ENCODE measurements at regions not wholly inside any gene's neighbourhood (a gene's known extent, or its start where the extent isn't known, plus 50 kb on each side); places are given as distances from the start of the nearest gene placed in this dataset.
"Not testable (repeated sequence)": the region's sequence is repeated elsewhere in the genome, so short reads cannot be mapped to it uniquely, and the experiment has no call there.

GRCh38 chr21:28690196-28690595, 302.5 kb downstream of the LTN1 start:
- intact Hi-C loops (cut with micrococcal nuclease), result no loop called here
- no peak for ATAC-seq (ENCODE audit: low read depth)
- no peak for TF ChIP-seq CTCF (IDR thresholded peaks at IDR 0.05)
- POLR2A ChIA-PET, result no interaction called here
- CTCF ChIA-PET, result no interaction called here
- Mint-ChIP-seq H3K36me3 (ENCODE audit: low read depth) (no peaks in the 10 kb centered on the region), H3K27ac (no peak overlapping the region), H3K4me3 (no peak overlapping the region), H3K27me3 (no peaks in the 10 kb centered on the region), H3K9me3 (no peaks in the 10 kb centered on the region), H3K4me1 (no peaks in the 10 kb centered on the region)
- no peak for DNase-seq

- ChIA-PET POLR2A (no interaction called here), CTCF (no interaction called here)
- no peaks in the 10 kb centered on the region for H3K36me3 Mint-ChIP-seq (ENCODE audit: low read depth)
- ATAC-seq (ENCODE audit: low read depth) (no peak), DNase-seq (no peak)
- intact Hi-C loops (cut with micrococcal nuclease), result no loop called here
- H3K27ac Mint-ChIP-seq, result no peak overlapping the region
- H3K4me3 Mint-ChIP-seq, result no peak overlapping the region
- no peaks in the 10 kb centered on the region for H3K27me3 Mint-ChIP-seq
- H3K9me3 Mint-ChIP-seq, result no peaks in the 10 kb centered on the region
- no peak for TF ChIP-seq CTCF (IDR thresholded peaks at IDR 0.05)
- H3K4me1 Mint-ChIP-seq, result no peaks in the 10 kb centered on the region
Observed at GRCh38 chr21:28688381-28688780, 304.3 kb downstream of the LTN1 start.

GRCh38 chr21:28687586-28687985, 305.1 kb downstream of the LTN1 start:
- H3K4me1 Mint-ChIP-seq, result no peaks in the 10 kb centered on the region
- ChIA-PET POLR2A (no interaction called here), CTCF (no interaction called here)
- no peaks in the 10 kb centered on the region for H3K9me3 Mint-ChIP-seq
- DNase-seq, result no peak
- H3K4me3 Mint-ChIP-seq, result no peak overlapping the region
- ATAC-seq (ENCODE audit: low read depth), result no peak
- no peak for TF ChIP-seq CTCF (IDR thresholded peaks at IDR 0.05)
- H3K36me3 Mint-ChIP-seq (ENCODE audit: low read depth), result no peaks in the 10 kb centered on the region
- intact Hi-C loops (cut with micrococcal nuclease), result no loop called here
- H3K27me3 Mint-ChIP-seq, result no peaks in the 10 kb centered on the region
- no peak overlapping the region for H3K27ac Mint-ChIP-seq

GRCh38 chr21:28683982-28684752, 308.5 kb downstream of the LTN1 start:
- H3K9me3 Mint-ChIP-seq, result peaks cover 6% of the 10 kb centered on the region
- ATAC-seq (ENCODE audit: low read depth) (no peak), DNase-seq (no peak)
- no peaks in the 10 kb centered on the region for H3K4me1 Mint-ChIP-seq
- ChIA-PET POLR2A (no interaction called here), CTCF (no interaction called here)
- no peaks in the 10 kb centered on the region for H3K36me3 Mint-ChIP-seq (ENCODE audit: low read depth)
- H3K4me3 Mint-ChIP-seq, result no peak overlapping the region
- intact Hi-C loops (cut with micrococcal nuclease), result no loop called here
- TF ChIP-seq CTCF (IDR thresholded peaks at IDR 0.05), result no peak
- H3K27ac Mint-ChIP-seq, result no peak overlapping the region
- no peaks in the 10 kb centered on the region for H3K27me3 Mint-ChIP-seq

- H3K4me1 Mint-ChIP-seq; H3K36me3 Mint-ChIP-seq (ENCODE audit: low read depth); POLR2A ChIA-PET; DNase-seq; H3K27me3 Mint-ChIP-seq; CTCF ChIA-PET; H3K27ac Mint-ChIP-seq; H3K4me3 Mint-ChIP-seq; ATAC-seq (ENCODE audit: low read depth); intact Hi-C loops (cut with micrococcal nuclease); H3K9me3 Mint-ChIP-seq: not testable (repeated sequence)
Observed at GRCh38 chr21:28682884-28683283, 309.8 kb downstream of the LTN1 start.

- DNase-seq; POLR2A ChIA-PET; H3K36me3 Mint-ChIP-seq (ENCODE audit: low read depth); CTCF ChIA-PET; H3K9me3 Mint-ChIP-seq; intact Hi-C loops (cut with micrococcal nuclease); ATAC-seq (ENCODE audit: low read depth); H3K27me3 Mint-ChIP-seq; H3K4me1 Mint-ChIP-seq; H3K4me3 Mint-ChIP-seq; H3K27ac Mint-ChIP-seq: not testable (repeated sequence)
Observed at GRCh38 chr21:28677096-28677495, 315.6 kb downstream of the LTN1 start.

Data from activated B cell treated with CpG ODN at 0.5 μM for 24 hours (primary cell).